GM23338 (cell line): ENCODE measurements at regions not wholly inside any gene's neighbourhood (a gene's known extent, or its start where the extent isn't known, plus 50 kb on each side); places are given as distances from the start of the nearest gene placed in this dataset.

Experiments
- CREB1 ChIP-seq: fragments of 250-450 bp; sonication (Bioruptor Pico); IDR thresholded peaks from 2 replicates; pipeline ENCODE4 v1.5.0; 2020; ENCODE audit warnings: low read depth, mild to moderate bottlenecking, moderate library complexity
- CTCF ChIP-seq, 2 experiments: fragments of 200-600 bp in 1 of 2; sonication (generic) in 1 of 2; conservative IDR thresholded peaks; 2 replicates each; pipeline versions ENCODE4 v1.5.1 to v1.6.1; 2016 to 2017; ENCODE audit warnings: antibody characterized with exemption in 2 of 2, low read depth in 2 of 2, mild to moderate bottlenecking in 2 of 2, moderate library complexity in 1 of 2
- ETS1 ChIP-seq: IDR thresholded peaks from 2 replicates; pipeline ENCODE4 v1.6.1; 2016; ENCODE audit warnings: antibody characterized with exemption
- EZH2 ChIP-seq: fragments of 200-600 bp; sonication (generic); IDR thresholded peaks from one replicate; pipeline ENCODE4 v1.8.0; 2017; ENCODE audit warnings: antibody characterized with exemption, mild to moderate bottlenecking, low read depth; ENCODE audit not compliant: unreplicated experiment
- EZH2phosphoT487 ChIP-seq: fragments of 200-600 bp; sonication (generic); IDR thresholded peaks from one replicate; pipeline ENCODE4 v1.8.1; 2018; ENCODE audit warnings: antibody characterized with exemption; ENCODE audit not compliant: unreplicated experiment
- POLR2AphosphoS5 ChIP-seq: IDR thresholded peaks from 2 replicates; pipeline ENCODE4 v1.6.1; 2016; ENCODE audit warnings: antibody characterized with exemption, low read depth

- no peak for TF ChIP-seq CTCF (conservative IDR thresholded peaks at IDR 0.05; ENCODE audit: low read depth in 2 of 2)
- TF ChIP-seq EZH2, result no peak
- TF ChIP-seq EZH2phosphoT487, result no peak
- no peak for TF ChIP-seq ETS1
- TF ChIP-seq POLR2AphosphoS5, result no peak
- no peak for TF ChIP-seq CREB1 (CRISPR knock-in tag)
These were observed 233.3 kb upstream of the TMPRSS15 start for GRCh38 chr21:18636897-18637296.
